ENCODE measurements at regions not wholly inside any gene's neighbourhood (a gene's known extent, or its start where the extent isn't known, plus 50 kb on each side); places are given as distances from the start of the nearest gene placed in this dataset.

DNA sequence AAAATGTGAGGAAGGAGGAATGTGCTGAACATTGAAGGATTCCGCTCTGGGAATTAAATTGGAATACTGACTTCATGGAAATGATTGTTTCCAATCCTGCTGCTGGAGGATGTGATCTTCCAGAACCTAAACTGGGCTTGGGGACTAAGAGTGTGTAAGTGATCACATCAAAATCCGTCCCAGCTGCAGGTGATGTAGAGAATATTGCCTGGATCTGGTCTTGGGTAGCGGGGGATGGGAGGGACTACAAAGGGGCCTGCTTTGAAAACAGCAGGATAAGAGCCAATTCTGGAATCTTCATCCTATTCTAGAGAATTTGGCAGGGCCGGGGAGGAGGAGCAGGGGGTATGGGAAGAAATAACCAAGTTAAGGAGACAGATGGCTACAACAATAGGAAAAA, 552.2 kb upstream of the FZD8 start:
- Histone ChIP-seq H3K27me3 (ENCODE audit: insufficient read depth, low read length) (no peaks in the 10 kb centered on the region), H3K4me2 (ENCODE audit: low read length) (no peak overlapping the region), H2AFZ (ENCODE audit: low read depth, low read length, poor library complexity, severe bottlenecking) (no peak overlapping the region), H3K9me3 (ENCODE audit: control insufficient read depth in 1 of 2, insufficient read depth in 1 of 2, low read depth in 1 of 2, low read length in 2 of 2) (peaks cover 3 to 4% of the 10 kb centered on the region in 2 experiments; a peak in 2 of 4 replicates), H3K9me2 (ENCODE audit: insufficient read depth) (no peaks in the 10 kb centered on the region), H3K4me3 (replicated peaks in 1 of 2; ENCODE audit: low read depth in 1 of 2, low read length in 2 of 2) (no peak overlapping the region), H3K9ac (ENCODE audit: low read length) (no peak overlapping the region), H3K79me2 (ENCODE audit: insufficient read depth, low read length) (no peaks in the 10 kb centered on the region), H3K27ac (ENCODE audit: low read depth, low read length) (no peak overlapping the region), H4K20me1 (ENCODE audit: insufficient read depth) (no peaks in the 10 kb centered on the region), H3K4me1 (ENCODE audit: control insufficient read depth in 1 of 2, insufficient read depth in 2 of 2, low read length in 2 of 2) (no peaks in the 10 kb centered on the region), H3K36me3 (ENCODE audit: control insufficient read depth in 1 of 2, insufficient read depth in 2 of 2, low read length in 2 of 2) (no peaks in the 10 kb centered on the region)
- TF ChIP-seq RAD21 (IDR thresholded peaks at IDR 0.05; ENCODE audit: low read depth) (no peak), TCF7L2 (IDR thresholded peaks at IDR 0.05; ENCODE audit: borderline replicate concordance, extremely low read depth, insufficient read depth, insufficient read length) (no peak), CBX3 (IDR thresholded peaks at IDR 0.05; ENCODE audit: low read depth) (no peak), ZFX (IDR thresholded peaks at IDR 0.05) (no peak)
- TF ChIP-seq, protein P1, sequence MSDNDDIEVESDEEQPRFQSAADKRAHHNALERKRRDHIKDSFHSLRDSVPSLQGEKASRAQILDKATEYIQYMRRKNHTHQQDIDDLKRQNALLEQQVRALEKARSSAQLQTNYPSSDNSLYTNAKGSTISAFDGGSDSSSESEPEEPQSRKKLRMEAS (IDR thresholded peaks at IDR 0.05) = no peak
- TF ChIP-seq, protein P2, sequence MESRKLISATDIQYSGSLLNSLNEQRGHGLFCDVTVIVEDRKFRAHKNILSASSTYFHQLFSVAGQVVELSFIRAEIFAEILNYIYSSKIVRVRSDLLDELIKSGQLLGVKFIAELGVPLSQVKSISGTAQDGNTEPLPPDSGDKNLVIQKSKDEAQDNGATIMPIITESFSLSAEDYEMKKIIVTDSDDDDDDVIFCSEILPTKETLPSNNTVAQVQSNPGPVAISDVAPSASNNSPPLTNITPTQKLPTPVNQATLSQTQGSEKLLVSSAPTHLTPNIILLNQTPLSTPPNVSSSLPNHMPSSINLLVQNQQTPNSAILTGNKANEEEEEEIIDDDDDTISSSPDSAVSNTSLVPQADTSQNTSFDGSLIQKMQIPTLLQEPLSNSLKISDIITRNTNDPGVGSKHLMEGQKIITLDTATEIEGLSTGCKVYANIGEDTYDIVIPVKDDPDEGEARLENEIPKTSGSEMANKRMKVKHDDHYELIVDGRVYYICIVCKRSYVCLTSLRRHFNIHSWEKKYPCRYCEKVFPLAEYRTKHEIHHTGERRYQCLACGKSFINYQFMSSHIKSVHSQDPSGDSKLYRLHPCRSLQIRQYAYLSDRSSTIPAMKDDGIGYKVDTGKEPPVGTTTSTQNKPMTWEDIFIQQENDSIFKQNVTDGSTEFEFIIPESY (IDR thresholded peaks at IDR 0.05; ENCODE audit: extremely low read depth, insufficient replicate concordance, low read length) = no peak
- ATAC-seq (no peak), DNase-seq (ENCODE audit: low read depth, low spot score) (no peak)
- BruUV-seq (replicated peaks) = no TSS peak
- intact Hi-C loops (cut with micrococcal nuclease) = no loop called here
- POLR2A ChIA-PET = no interaction called here
- CTCF ChIA-PET = no interaction called here
- RAD21 ChIA-PET (ENCODE audit: low non-redundant PET in 1 of 2, low total read pairs in 2 of 2, uncharacterized antibody in 2 of 2, unreplicated experiment in 2 of 2) = no interaction called here

DNA sequence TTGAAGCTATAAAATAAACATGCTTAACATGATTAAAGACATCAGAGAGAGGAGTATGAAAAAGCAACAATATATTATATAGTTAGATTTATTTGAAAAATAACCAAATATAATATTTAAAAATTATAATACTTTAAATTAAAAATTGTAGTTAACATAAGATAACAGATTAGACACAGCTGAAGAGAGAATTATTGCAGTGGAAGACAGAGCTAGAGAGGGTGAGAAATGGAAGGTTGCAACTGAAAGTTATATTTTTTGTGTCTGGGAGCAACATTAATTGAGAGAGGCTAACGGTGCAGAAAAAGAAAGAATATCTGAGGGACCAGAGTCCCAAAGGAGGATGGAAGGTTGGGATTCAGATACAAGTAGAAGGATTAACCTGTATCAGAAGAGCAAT, 548.9 kb upstream of the FZD8 start:
- ATAC-seq = no peak
- CTCF ChIA-PET = no interaction called here
- POLR2A ChIA-PET = no interaction called here
- TF ChIP-seq ZNF274 (IDR thresholded peaks at IDR 0.05; ENCODE audit: low read depth, low read length) = no peak
- no peak for TF ChIP-seq JUND (IDR thresholded peaks at IDR 0.05)
- TF ChIP-seq SIN3A (IDR thresholded peaks at IDR 0.05; ENCODE audit: low read depth) = no peak
- TF ChIP-seq POLR2AphosphoS5 (IDR thresholded peaks at IDR 0.05; ENCODE audit: low read depth, low read length) = no peak
- TF ChIP-seq YY1 (IDR thresholded peaks at IDR 0.05; ENCODE audit: extremely low read depth, insufficient replicate concordance, low read depth, low read length) = no peak
- TF ChIP-seq, protein P1 (IDR thresholded peaks at IDR 0.05) = no peak
- no peak for TF ChIP-seq ELF1 (IDR thresholded peaks at IDR 0.05; ENCODE audit: borderline replicate concordance, low read depth)
- no peak for TF ChIP-seq EGR1 (IDR thresholded peaks at IDR 0.05; ENCODE audit: low read depth)
- TF ChIP-seq, protein P2 (IDR thresholded peaks at IDR 0.05; ENCODE audit: extremely low read depth, insufficient replicate concordance, low read length) = no peak
- no peak for TF ChIP-seq CBX3 (IDR thresholded peaks at IDR 0.05; ENCODE audit: low read depth)
- TF ChIP-seq FOSL1 (IDR thresholded peaks at IDR 0.05; ENCODE audit: low read depth) = no peak
- TF ChIP-seq CEBPB (IDR thresholded peaks at IDR 0.05; ENCODE audit: low read depth) = no peak
- no peak for TF ChIP-seq EZH2phosphoT487 (IDR thresholded peaks at IDR 0.05; ENCODE audit: borderline replicate concordance)
- TF ChIP-seq SP1 (IDR thresholded peaks at IDR 0.05; ENCODE audit: low read depth) = no peak
- TF ChIP-seq SRF (IDR thresholded peaks at IDR 0.05; ENCODE audit: low read depth) = no peak
- TF ChIP-seq POLR2A (IDR thresholded peaks at IDR 0.05; ENCODE audit: borderline replicate concordance, extremely low read depth, insufficient read depth, insufficient read length) = no peak

More for the DNA sequence above, 548.9 kb upstream of the FZD8 start:
- H3K27me3 ChIP-seq (ENCODE audit: insufficient read depth, low read length) = no peaks in the 10 kb centered on the region
- intact Hi-C loops (cut with micrococcal nuclease) = no loop called here
- BruUV-seq (replicated peaks) = no TSS peak
- no peaks in the 10 kb centered on the region for H3K9me2 ChIP-seq (ENCODE audit: insufficient read depth)
- RAD21 ChIA-PET (ENCODE audit: low non-redundant PET in 1 of 2, low total read pairs in 2 of 2, uncharacterized antibody in 2 of 2, unreplicated experiment in 2 of 2) = no interaction called here
- DNase-seq (ENCODE audit: low read depth, low spot score) = no peak
- H3K79me2 ChIP-seq (ENCODE audit: insufficient read depth, low read length) = no peaks in the 10 kb centered on the region
- no peaks in the 10 kb centered on the region for H3K4me1 ChIP-seq (ENCODE audit: control insufficient read depth in 1 of 2, insufficient read depth in 2 of 2, low read length in 2 of 2)
- H4K20me1 ChIP-seq (ENCODE audit: insufficient read depth) = no peaks in the 10 kb centered on the region
- peaks cover 6 to 8% of the 10 kb centered on the region in 2 experiments; a peak in 2 of 4 replicates for H3K9me3 ChIP-seq (ENCODE audit: control insufficient read depth in 1 of 2, insufficient read depth in 1 of 2, low read depth in 1 of 2, low read length in 2 of 2)
- H3K9ac ChIP-seq (ENCODE audit: low read length) = no peak overlapping the region
- H3K4me3 ChIP-seq (replicated peaks in 1 of 2; ENCODE audit: low read depth in 1 of 2, low read length in 2 of 2) = no peak overlapping the region
- no peak overlapping the region for H3K4me2 ChIP-seq (ENCODE audit: low read length)
- no peaks in the 10 kb centered on the region for H3K36me3 ChIP-seq (ENCODE audit: control insufficient read depth in 1 of 2, insufficient read depth in 2 of 2, low read length in 2 of 2)
- H2AFZ ChIP-seq (ENCODE audit: low read depth, low read length, poor library complexity, severe bottlenecking) = no peak overlapping the region
- H3K27ac ChIP-seq (ENCODE audit: low read depth, low read length) = no peak overlapping the region
